GM21526 (cell line): ENCODE measurements at regions not wholly inside any gene's neighbourhood (a gene's known extent, or its start where the extent isn't known, plus 50 kb on each side); places are given as distances from the start of the nearest gene placed in this dataset.

ENCODE experiments used
- ATAC-seq: cut with Tn5 transposase; IDR thresholded peaks from one replicate; pipeline ENCODE4 v1.9.1; 2021; ENCODE audit warnings: moderate library complexity; ENCODE audit not compliant: unreplicated experiment, low FRiP score

- ATAC-seq, result no peak
Measured at GRCh38 chr16:72425571-72426341, 253.8 kb upstream of the PMFBP1 start.

GRCh38 chr16:72424757-72425156, 252.8 kb upstream of the PMFBP1 start:
- ATAC-seq, result no peak

GRCh38 chr16:72422308-72422897, 250.4 kb upstream of the PMFBP1 start:
- ATAC-seq, result no peak

- no peak for ATAC-seq
Measured at GRCh38 chr16:72419638-72420037, 247.7 kb upstream of the PMFBP1 start.

- ATAC-seq, result no peak
Measured at GRCh38 chr16:72415379-72415778, 243.4 kb upstream of the PMFBP1 start.

- ATAC-seq, result no peak
Measured at GRCh38 chr16:72410492-72410891, 238.5 kb upstream of the PMFBP1 start.

- no peak for ATAC-seq
Measured at GRCh38 chr16:72409423-72409822, 237.5 kb upstream of the PMFBP1 start.

- ATAC-seq, result no peak
Measured at GRCh38 chr16:72406390-72406789, 234.4 kb upstream of the PMFBP1 start.

DNA sequence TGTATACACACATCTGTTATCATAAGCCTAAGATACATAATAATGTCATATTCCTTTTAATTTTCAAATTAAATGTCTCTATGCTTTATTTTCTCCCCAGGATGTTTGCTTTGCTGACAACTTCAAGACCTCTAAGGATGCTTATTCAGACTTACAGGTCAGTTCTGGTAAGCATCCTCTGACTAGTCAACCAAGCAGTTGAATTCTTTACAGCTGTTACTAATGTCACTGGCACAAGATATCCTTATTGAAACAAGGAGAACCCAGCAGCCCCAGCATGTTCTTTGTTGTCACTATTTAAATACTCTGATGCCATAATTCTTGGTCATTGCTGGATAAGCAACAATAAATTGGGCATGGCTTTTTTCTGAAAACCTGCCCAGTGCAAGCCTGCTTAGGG, 232.3 kb upstream of the PMFBP1 start:
- ATAC-seq, result no peak

DNA sequence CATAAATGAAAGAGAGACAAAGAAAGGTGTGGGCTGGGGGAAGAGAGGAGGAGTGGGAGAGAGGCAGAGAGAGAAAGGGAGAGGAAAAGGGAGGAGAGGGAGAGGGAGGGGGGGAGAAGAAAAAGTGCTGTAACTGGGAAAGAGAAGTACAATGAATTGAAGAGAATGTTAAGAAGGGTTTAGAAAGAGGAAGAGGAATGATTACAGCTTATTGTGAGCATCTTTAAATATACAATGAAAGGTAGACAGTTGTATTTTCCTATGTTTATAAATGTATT, 229.1 kb upstream of the PMFBP1 start:
- ATAC-seq, result no peak

DNA sequence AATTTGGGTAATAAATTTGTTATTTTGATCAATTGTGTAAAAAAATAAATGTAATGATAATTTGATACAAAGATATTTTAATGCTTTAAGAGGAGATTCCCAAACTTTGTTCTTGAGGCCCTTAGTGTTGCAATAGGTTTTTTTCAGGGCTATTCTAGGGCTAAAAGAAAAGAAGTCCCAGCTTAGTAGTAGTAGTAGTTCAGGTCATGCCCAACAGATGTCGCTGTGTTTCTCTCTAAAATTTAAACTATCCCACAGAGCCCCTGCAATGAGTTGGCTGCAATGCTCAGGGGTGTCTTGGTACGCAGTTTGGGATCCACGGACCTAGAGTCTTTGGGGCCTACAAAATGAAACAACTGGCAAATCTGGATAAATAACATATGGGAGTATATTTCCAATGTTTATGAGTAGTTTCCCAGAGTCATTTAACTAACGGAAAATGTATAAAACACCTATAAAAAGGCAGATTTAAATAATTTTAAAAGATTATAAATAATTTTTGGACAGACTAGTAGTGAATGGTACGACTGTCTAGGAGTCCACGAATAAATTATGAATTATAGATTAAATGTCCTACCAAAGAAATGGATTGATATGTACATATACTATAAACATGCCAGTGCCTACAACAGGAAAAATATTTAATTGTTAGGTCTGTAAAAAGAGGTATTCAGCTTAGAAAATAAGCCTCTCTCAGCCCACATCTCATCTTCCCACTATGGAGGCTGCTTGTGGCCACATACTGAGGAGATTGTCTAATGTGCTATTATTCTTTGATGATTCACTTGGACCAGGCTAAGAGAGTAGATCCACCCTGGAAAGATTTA, 228.5 kb upstream of the PMFBP1 start:
- ATAC-seq, result peak; percentile 77

DNA sequence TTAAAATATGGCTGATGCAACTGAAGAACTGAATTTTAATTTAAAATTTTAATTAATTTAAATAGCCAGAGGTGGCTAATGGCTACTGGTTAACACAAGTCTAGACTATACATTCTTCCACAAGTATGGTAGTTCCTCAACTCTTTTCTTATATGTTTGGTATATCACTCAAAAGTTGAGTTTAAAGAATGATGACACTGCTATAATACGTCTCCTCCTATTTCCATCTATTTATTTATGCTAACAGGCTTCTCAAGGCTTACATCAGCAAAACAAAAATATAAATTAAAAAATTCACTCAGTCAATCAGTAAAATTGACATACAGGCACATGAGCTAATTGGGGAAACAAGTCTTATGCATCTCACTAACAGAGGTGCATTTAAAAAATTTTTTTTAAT, 227.9 kb upstream of the PMFBP1 start:
- no peak for ATAC-seq

GRCh38 chr16:72397876-72398275, 225.9 kb upstream of the PMFBP1 start:
- no peak for ATAC-seq

GRCh38 chr16:72394526-72394925, 222.6 kb upstream of the PMFBP1 start:
- ATAC-seq, result no peak

DNA sequence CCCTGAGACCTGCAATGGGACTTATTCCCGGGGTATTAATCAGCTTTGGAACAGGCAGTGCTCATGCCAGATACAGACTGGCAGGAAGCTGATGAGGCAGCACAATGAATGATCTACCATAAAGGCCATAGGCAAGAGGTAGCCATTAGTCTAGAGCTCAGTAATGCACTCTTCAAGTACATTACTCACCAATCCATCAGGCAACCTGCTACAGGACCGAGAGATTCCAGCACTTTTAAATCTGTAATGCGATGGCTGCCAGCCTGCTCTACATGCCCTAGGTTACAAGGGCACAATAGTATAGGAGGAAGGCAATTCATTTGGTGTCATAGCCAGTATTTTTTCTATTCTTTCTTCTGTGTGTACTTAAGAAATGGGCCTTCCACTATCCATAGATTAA, 217.8 kb upstream of the PMFBP1 start:
- no peak for ATAC-seq

DNA sequence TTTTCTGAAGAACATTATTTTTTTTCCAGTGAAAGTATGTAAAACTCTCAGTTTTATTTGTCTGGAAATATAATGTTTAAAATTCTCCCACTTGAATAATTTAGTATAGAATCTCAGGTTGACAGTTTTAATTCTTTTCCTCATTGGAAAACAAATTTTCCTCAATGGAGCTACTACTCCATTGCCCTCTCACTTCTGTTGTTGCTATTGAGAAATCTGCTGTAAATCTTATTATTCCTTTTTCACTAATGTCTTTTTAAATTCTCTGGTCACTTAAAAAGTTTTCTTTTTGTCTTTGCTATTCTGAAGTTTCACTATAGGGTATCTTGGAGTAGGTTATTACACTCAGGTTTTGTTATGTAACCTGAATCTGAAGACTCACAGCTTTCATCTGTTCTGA, 216.1 kb upstream of the PMFBP1 start:
- no peak for ATAC-seq

GRCh38 chr16:72384651-72385050, 212.7 kb upstream of the PMFBP1 start:
- ATAC-seq, result no peak

DNA sequence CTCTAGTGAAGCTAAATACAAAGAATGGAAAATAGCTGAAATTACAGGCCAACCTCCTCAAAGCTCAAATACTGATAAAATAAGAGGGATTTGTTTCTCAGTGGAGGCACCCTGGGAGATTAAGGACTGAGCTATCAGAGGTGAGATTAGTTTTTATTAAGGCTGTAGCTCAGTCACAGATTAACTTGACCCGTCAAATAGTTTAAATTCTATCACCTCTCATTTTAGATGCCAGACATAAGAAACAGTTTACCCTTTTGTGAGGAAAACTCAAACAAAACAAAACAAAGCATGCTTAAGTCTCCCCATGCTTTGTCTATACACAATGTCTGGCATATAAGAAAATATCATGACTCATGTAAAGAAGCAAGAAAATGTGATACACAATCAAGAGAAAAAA, 208.3 kb upstream of the PMFBP1 start:
- ATAC-seq, result no peak

- no peak for ATAC-seq
Measured at GRCh38 chr16:72373201-72373600, 201.2 kb upstream of the PMFBP1 start.

DNA sequence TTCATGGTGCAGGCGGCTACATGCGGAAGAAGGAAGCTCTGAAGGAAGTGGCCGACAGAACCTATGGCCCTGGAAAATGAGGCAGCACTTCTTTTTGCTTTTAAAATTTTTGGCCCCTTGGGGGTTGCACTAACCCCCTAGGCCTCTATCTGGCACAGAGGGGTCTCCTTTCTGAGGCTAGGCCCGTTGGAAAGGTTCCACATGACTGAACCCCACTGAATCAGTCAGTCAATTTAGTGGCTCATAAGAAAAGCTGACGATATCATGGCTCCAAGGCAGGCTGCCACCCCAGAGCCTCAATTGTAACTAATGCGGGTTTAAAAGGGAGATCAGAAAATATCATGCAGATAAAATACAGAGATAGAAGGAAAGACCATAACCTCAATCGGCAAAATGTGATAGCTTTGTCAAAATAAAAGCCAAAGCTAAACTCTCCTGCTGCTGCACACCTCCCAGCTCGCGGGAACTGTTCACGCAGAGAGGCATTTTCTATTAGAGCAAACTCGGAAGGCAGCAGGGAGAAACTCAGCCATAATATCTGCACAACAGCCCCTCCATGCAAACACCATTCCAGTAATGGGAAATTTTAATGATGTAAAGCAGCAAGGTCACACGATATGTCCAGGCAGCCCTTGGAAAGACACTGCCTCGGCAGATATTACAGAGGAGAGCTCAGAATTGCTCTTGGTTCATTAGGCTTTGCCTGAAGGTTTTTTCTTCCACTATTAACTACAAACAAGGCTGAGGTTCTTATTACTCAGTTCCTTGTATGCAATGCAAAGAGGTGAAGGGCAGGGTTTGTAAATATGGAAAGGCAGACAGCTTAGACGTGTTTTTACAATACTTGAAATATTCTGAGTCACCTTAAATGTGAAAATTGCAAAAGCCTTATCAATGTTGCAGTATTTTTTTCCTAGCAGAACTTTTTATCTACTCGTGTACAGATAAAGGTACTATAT, 200.4 kb upstream of the PMFBP1 start:
- ATAC-seq, result no peak
